ENCODE measurements at regions not wholly inside any gene's neighbourhood (a gene's known extent, or its start where the extent isn't known, plus 50 kb on each side); places are given as distances from the start of the nearest gene placed in this dataset.
A peak's percentile ranks its signal among the peaks of the same experiment; 100 is the strongest.
"Not testable (repeated sequence)": the region's sequence is repeated elsewhere in the genome, so short reads cannot be mapped to it uniquely, and the experiment has no call there.

DNA sequence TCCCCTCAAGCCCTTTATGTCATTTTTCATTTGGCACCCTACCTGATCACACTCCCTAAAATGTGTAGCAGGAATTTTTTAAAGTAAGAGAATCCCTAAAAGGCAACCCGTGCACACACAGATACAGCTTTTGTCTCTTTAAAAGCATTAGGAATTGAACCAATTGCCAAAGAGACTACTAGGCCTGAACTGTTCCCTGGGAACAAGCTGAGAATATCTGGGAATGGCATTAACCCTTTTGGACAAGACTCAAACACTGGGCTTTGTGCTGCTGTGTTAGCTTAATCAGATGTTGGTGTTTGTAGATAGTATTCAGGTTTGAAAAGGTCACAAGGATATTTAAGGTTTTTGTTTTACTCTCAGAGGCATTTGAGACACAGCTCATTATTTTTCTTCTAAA is 414.4 kb upstream of the PDZRN3 start:
- DNase-seq, result no peak

DNA sequence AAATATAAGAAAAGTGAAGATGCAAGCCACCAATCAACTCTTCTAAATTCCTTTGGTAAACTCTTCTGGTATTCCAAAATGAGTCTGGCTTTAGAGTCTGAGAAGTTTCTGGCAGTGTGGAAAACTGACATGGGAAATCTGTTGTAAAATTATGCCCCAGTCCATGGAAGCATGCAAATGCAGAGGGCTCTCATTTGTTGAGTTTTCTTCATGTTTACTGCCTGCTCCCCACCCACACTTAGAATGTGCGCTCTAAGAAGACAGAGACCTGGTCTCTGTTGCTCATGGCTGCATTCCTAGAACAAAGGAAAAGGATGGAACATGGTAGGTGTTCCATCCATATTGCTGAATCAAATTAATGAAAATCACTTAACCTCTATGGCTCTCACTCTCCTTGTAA is 411.8 kb upstream of the PDZRN3 start:
- no peak for DNase-seq

DNA sequence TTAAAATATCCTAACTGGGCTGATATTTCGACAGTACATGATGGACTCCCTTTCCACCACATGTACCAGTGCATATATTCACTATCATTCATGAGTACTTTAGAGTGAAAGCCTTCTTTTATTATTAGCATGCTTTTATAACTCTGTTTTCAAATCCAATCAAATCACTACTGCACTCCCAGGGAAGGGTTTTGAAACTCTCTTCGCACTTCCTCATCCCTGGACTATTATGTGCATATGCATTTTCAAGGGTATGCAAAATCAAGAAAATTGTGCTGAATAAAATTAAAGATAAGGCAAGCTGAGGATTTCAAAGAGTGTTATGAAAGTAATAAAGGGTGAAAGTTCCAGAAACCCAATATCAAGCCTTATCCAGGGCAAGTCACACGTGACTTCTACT is 411.4 kb upstream of the PDZRN3 start:
- DNase-seq, result no peak

DNA sequence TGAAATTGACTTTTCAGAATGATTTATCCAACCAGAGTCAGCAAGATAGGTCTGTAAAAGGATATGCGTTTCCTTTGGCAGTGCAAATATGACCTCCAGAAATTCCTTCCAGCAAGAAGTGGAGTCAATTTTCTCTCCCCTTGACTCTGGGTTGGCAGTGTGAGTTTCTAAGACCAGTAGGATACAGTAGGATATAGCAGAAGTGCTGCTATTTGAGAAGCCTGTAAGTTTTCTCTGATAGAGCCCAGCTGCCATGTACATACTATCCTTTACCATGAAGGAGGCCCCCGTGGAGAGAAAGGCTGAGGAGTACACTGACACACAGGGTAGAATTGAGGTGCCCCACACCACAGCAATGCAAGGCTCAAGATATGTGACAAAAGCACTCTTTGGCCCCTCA is 409.1 kb upstream of the PDZRN3 start:
- DNase-seq, result no peak

DNA sequence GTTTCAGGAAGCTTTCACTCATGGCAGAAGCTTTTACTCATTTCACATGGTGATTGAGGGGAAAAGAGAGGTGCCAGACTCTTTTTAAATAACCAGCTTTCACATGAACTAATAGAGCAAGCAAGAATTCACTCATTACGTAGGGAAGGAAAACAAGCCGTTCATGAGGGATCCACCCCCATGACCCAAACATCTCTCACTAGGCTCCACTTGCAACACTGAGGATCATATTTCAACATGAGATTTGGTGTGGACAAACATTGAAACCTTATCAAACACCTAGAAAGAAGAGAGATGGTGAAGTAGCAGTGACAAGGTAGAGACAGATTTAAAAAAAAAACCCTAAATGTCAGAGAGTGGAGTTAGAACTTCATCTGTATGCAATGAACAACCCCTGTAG is 408.6 kb upstream of the PDZRN3 start:
- no peak for DNase-seq

DNA sequence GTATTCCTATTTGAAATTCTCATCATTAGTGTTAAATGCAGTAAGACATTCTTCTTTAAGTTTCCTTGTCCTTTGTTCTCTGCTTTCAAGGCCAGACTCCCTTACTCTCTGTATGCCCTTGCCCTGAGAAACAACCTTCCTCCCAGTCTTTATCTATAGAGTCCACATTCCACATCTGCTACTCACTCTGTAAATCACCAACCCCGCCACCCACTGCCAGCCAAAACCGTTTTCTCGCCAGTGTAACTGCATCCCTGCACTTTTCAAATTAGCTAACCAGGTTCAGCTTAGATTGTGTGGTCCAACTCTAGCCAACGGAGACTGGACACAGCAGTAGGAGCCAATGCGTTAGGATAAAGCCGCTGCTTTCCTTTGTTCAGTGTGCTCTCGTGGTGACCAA is 402.4 kb upstream of the PDZRN3 start:
- DNase-seq, result no peak

DNA sequence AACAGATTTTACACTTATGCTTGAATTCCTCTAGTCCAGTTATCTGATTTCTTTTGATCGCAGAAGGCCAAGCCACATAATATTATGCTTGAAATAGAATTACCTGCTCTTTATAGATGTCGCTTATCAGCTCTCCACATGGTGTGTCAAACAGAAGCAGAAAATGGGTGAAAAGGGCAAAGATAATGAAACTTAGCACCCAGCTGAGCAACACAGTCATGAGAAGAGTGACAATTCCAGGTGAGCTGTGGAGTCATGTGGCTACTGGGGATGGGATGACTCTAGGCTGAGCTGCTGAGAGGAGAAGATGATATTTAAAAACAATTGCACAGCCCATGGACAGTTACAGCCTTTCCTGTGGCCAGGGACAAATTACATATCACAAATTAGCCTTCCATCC is 398.7 kb upstream of the PDZRN3 start:
- DNase-seq, result no peak

DNA sequence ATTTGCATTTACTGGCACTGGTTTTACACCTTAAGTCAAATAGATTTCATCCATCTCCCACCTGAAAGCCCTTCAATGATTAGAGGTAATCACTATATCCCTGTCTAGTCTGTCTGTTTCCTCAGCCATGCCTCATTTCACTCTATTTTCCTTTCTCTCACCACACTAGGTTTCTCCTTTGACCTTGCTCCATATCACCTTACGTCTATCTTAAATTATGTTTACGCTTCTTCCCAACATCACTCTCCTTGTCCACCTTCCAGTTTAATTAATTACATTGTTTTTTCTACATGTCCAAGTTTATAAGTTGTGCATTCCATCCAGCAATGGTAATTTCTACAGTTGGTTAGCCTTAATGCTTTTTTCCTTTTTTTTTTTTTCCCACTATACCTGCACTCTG is 396.7 kb upstream of the PDZRN3 start:
- no peak for DNase-seq

DNA sequence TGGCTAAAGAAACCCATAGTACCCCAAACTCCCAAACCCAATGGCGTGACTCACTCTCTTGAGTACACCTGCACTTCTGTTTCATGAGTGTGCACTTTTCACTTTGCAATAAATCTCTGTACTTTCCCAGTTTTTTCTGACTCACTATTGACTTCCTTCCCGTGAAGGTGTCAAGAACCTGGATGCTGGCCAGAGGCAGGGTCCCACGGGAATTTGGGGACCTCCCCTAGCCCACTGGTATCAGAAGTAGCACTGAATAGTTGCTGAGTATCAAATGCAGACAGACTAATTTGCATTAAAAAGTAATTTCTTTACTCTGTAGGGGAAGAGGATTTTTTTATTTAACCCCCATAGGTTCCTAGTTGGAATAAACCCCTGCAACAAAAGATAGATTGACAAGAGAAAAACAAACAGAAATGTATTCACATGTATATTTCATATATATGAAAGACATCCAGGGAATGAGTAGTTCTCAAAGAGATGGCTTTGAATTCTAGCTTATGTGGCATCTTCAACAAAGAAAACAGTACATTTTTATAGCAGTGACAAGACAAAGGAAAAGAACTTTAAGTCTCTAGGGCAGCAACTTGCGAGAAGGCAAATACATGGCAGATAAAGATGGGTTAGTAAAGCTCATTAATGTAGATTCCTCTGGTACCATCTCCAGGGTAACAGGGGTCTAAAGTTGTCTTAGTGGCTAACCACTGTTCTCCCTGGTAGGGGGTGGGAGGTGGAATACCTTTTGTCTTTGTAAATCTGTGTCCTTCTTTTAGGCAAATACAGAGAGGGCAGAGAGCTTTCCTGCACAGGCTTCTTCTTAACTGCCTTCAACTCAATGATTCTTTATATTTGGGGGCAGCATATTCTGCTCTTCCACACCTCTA is 385.5 kb upstream of the PDZRN3 start:
- DNase-seq, result no peak

DNA sequence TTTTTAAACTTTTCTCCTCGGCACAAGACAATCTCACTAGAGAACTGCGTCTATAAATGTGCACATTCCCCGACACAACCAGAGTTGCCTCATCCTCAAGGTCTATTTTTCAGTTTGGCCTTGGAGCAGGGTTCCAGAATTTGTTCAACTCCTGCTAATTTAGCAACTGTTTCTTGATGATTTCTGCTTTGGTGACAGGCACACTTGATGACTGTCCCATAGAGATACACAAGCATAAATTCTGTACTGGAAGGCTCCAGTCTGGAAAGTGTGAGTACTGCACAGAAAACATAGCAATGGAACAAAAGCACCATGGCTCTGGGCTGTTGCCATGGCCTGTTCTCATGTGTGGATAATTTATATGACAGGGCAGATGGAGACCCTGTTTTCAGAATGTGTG is 379.6 kb upstream of the PDZRN3 start:
- DNase-seq, result peak; percentile 11

DNA sequence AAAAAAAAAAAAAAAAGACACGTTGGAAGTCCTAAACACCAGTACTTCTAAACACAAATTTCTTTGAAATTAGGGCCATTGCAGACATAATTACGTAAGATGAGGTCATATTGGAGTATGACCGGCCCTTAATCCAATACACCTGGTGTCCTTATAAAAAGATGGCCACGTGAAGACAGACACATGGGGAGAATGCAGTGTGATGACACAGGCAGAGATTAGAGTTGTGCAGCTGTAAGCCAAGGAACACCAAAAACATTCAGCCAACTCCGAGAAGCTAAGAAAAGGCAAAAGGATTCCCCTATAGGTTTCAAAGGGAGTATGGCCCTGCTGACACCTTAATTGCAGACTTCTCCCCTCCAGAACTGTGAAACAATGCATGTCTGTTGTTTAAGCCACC is 379.0 kb upstream of the PDZRN3 start:
- DNase-seq, result peak; percentile 3

DNA sequence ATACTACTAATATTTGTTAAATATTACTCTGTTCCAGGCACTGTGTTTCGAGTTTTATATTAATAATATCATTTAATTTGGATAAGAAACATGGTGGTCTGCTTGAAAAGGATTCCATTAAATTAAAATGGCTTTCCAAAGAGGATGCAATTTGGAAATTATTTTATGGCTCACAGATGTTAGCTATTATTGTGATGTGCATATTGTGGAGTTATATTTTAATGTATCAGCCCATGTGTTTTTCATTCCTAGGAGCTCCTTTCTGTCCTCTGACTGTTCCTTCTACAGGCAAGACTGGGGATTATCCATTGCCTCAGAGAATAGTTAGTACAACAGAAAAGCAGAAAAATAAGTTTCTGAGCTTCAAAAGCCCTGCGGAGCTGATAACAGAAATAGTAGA is 376.7 kb upstream of the PDZRN3 start:
- DNase-seq, result no peak

DNA sequence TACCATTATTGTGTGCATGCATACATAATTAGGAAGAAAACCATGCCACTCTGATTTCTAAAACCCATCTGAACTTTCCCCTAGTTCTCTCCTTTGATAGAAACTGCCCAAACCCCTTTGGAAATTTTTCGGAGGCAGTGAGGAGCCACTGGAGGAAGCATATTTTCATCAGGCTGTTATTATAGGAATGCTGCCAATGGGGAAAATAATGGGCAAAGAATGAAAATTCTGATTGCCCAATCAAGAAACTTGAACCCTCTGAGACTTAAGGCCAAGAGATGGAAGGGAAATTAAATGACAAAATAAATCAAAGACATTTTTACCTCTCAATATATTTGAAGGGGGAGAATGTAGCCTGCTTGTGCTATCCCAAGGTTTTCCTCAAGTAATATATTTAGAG is 376.0 kb upstream of the PDZRN3 start:
- DNase-seq, result no peak

DNA sequence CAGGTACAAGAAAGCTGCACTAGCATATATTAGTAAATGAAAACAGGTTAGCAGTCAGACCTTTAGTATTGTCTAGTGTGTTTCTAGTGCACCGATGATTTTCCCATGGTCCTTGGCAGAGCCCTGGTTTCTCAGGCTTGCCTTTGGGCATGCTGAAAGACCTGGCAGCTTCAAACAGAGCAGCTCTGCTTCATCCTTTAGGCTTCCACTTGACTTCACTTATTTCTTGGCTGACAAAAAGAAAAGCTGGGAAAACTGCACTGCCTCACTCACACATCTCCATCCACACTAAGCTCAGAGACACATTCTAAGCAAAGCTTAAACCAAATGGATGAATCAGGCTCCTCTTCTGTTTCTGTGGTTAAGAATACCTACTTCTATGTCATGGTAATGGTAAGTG is 374.8 kb upstream of the PDZRN3 start:
- DNase-seq, result no peak

DNA sequence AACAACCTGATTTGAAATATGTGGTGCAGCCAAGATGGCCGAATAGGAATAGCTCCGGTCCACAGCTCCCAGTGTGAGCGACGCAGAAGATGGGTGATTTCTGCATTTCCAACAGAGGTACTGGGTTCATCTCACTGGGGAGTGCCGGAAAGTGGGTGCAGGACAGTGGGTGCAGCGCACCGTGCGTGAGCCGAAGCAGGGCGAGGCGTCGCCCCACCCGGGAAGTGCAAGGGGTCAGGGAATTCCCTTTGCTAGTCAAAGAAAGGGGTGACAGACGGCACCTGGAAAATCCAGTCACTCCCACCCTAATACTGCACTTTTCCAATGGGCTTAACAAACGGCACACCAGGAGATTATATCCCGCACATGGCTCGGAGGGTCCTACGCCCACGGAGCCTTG is 365.9 kb upstream of the PDZRN3 start:
- not testable (repeated sequence) for DNase-seq

DNA sequence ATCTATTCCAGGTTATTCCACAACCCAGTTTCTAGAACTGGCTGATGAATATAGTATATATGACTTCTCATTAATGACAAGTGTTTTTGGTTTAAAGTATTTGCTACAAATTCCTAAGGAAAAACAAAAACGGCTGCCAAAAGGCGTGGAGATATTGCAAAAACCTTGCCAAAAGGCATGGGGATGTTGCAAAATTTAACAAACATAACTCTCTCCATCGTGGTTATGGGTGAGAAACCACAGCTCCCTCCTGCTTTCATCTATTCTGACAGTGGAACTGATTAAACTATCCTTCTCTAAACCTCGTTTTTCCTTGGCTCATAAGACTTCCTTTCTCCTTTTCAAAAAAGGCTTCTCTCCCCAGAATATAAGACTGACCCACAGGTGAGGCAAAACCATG is 342.0 kb upstream of the PDZRN3 start:
- DNase-seq, result no peak

DNA sequence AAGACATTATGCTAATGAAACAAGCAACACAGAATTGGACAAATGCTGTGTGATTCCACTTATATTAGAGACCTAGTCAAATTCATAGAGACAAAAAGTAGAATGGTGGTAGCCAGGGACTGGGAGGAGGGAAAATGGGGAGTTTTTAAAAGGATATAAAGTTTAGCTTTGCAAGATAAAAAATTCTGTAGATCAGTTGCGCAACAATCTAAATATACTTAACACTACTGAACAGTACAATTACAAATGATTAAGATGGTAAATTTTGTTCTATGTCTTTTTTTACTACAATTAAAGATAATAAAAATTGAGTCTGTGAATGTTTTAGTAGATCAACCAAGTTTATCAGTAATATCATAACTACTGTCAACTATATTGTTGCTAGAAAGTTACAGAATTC is 340.1 kb upstream of the PDZRN3 start:
- DNase-seq, result no peak

DNA sequence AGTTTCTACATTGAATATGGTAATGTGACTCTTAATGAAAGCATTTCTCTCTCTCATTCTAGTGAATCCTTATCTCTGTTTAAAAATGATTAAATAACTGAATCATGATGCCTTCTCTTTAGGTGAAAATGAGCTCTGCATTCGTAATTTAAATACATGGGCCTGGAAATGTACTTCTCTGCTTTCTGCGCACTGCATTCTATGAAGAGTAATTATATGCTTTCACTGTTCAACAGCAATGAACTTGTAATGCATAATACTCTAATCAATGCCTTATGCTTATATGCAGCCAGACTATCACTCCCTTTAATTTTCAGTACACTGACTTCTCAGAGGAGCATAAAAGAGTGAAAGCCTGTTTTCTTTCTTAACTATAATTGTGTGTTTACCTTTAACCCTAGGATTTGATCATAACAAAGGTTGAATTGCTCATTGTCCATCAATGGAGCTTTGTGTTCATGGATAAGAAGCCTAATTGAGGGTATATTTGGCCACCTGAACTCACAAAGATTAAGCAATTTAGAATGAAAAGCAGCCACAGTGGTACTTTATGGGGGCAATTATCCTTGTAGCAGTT is 330.8 kb upstream of the PDZRN3 start:
- DNase-seq, result no peak

DNA sequence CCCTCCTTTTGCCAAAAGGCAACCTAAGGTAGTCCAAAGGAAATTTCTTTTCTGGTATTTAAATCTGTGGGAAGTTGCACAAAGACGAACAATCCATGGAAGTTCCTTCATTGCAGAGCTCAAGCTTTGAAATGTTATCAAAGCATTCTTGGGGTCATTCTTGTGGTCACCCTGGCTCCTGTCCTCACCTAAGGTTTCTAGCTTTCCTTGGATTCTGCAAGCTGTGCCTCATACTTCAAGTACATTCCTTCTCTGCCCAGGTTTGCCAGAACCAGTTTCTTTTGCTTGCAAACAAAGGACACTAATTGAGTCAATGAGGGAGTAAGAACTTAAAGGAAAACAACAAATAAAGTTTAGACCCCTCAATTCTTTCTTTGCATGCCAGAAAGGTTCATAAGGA is 329.8 kb upstream of the PDZRN3 start:
- DNase-seq, result no peak

DNA sequence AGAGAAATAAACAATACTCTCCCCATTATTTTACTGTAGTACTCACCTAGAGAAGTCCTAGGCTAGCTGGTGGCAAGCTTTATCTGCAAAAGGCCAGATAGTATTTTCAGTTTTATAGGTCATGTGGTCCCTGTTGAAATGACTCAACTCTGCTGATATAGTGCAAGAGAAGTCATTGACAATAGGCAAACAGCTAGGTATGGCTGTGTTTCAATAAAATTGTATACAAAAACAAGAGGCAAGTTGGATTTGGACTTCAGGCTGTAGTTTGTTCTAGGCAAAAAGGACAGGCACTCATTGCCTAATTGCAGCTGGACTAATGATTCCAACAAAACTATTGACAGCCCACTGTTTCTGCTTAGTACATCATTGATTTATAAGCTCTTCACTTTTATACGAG is 328.0 kb upstream of the PDZRN3 start:
- DNase-seq, result no peak

DNA sequence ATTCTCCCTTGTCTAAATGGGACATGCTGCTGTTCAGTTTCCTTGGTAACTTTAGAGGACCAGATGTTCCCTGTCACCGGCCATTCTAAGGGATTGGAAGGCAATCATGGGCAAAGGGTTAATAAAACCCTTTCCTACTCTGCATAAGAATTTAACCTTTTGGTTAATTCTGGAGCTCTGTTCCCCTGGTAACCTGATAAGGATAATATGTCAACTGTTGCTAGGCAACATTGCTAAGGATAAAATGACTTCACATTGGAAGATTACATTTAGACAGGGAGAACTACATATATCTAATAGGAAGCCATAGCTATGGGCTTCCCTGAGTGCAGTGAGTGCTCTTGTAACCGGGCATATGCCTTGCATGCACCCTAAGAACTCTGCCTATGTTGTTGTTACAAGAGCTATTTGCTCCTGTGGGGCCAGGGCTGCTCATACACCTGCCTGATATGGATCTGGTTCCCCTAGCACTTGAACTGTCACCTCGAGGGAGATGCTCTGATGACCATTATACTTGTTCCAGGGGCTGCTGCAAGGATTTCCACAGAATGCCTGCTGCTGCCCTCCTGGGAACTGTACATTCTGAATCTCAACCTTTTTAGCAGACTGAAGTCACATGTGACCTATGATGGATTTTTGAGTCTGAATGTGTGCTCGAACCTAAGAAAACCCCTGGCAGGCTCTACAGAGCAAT is 326.3 kb upstream of the PDZRN3 start:
- DNase-seq, result no peak

DNA sequence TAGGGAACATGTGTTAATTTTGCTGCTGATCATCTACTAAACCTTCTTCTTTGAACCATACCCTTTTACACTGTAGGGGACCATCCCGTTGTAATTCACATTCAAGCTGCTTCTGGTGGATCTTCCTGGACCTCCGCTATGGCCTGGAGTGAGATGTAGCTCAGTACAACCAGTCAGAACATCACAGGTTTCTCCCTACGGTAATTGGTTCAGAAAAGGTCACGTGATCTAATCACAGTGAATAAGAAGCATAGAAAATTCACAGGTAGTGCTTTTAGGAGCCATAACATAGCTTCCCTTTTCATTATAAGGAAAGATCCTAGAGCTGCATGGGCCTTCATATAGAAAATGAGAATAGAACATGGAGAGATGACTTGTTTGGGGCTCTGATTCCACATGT is 320.8 kb upstream of the PDZRN3 start:
- DNase-seq, result no peak

DNA sequence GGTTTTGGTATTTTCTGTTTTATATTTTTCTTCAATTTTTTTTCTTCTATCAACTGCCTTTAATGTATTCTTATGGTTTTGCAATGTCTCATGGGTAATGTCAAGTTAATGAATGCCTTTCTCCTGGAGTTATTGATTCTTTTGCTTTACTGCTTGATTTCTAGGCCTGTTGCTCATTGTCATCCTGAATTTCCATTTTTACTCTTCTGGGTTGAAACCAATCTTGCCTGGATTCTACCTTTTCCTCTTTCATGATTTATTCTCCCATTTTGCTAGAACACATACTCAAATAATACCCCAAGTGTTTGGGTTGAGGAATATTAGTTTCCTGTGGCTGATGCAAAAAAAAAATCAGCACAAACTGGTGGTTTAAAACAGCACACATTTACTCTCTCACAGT is 315.2 kb upstream of the PDZRN3 start:
- DNase-seq, result no peak

DNA sequence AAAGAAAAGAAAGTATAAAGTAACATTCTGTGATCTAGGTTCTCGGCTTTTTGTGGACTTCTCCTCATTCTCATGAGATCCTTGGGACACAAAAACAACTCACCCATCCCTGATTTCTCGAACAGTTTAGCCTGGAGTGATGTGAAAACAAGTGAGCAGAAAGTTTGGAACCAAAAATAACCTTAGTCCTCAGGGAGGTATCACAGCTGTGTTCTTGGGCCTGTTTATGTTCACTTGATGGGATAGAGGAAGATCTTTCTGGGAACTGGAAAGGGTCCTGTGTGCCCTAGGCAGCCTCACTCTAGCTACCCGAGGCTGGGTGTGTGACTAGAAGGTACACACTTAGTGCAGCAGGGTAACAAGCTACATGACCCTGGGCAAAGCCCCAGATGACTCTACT is 308.8 kb upstream of the PDZRN3 start:
- no peak for DNase-seq

Measured in NCI-H82 (cell line).